ENCODE measurements at regions not wholly inside any gene's neighbourhood (a gene's known extent, or its start where the extent isn't known, plus 50 kb on each side); places are given as distances from the start of the nearest gene placed in this dataset.

- TF ChIP-seq ZFX (IDR thresholded peaks at IDR 0.05): no peak
- TF ChIP-seq, protein P1, sequence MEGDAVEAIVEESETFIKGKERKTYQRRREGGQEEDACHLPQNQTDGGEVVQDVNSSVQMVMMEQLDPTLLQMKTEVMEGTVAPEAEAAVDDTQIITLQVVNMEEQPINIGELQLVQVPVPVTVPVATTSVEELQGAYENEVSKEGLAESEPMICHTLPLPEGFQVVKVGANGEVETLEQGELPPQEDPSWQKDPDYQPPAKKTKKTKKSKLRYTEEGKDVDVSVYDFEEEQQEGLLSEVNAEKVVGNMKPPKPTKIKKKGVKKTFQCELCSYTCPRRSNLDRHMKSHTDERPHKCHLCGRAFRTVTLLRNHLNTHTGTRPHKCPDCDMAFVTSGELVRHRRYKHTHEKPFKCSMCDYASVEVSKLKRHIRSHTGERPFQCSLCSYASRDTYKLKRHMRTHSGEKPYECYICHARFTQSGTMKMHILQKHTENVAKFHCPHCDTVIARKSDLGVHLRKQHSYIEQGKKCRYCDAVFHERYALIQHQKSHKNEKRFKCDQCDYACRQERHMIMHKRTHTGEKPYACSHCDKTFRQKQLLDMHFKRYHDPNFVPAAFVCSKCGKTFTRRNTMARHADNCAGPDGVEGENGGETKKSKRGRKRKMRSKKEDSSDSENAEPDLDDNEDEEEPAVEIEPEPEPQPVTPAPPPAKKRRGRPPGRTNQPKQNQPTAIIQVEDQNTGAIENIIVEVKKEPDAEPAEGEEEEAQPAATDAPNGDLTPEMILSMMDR (conservative IDR thresholded peaks at IDR 0.05): no peak
- H3K27ac ChIP-seq: no peak overlapping the region
Measured at GRCh38 chr15:52866698-52867097, 76.6 kb upstream of the ONECUT1 start.

DNA sequence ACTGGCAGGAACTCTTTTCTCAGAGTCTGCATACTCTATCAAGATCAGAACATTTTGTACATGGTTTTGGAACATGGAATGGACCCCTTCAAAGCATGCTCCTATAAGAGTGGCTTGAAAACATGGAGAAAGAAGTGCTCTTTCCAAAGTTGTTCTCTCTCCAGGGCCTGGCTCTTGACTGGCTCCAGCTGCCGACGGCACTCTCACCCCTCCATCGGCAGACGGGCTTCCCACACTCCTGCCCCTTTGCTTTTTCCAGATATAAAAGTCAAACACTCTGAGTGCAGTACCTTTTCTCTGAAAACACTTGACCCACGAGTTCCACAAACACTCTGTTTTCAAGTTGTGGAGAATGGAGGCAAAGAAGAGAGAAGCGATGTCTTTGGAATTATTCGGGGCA, 72.5 kb upstream of the ONECUT1 start:
- no peak overlapping the region for H3K27ac ChIP-seq
- TF ChIP-seq, protein P1 (conservative IDR thresholded peaks at IDR 0.05): no peak
- no peak for TF ChIP-seq ZFX (IDR thresholded peaks at IDR 0.05)

DNA sequence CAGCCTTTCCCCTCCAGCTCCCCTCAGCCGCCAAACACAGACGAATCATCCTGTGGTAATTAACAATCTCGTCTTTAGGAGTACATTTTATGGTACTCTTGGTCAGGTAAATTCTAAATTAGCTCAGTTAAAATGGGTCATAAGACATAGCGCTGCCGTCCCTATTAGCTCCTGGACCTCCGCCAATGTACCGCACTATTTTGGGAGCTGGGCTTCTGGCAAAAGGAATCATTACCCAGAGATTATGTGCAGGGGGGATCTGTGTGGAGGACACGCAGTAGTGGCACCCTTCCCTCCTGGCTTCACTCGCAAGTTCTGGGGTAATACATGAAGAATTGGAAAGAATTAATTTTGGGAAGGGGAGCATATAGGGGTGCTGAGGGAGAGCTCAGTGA, 68.6 kb upstream of the ONECUT1 start:
- H3K27ac ChIP-seq: no peak overlapping the region
- no peak for TF ChIP-seq ZFX (IDR thresholded peaks at IDR 0.05)
- TF ChIP-seq, protein P1 (conservative IDR thresholded peaks at IDR 0.05): no peak

- no peak overlapping the region for H3K27ac ChIP-seq
- TF ChIP-seq, protein P1 (conservative IDR thresholded peaks at IDR 0.05): no peak
- TF ChIP-seq ZFX (IDR thresholded peaks at IDR 0.05): no peak
Measured at GRCh38 chr15:52857937-52858781, 68.0 kb upstream of the ONECUT1 start.

GRCh38 chr15:52857471-52857870, 67.3 kb upstream of the ONECUT1 start:
- no peak overlapping the region for H3K27ac ChIP-seq
- TF ChIP-seq, protein P1 (conservative IDR thresholded peaks at IDR 0.05): no peak

DNA sequence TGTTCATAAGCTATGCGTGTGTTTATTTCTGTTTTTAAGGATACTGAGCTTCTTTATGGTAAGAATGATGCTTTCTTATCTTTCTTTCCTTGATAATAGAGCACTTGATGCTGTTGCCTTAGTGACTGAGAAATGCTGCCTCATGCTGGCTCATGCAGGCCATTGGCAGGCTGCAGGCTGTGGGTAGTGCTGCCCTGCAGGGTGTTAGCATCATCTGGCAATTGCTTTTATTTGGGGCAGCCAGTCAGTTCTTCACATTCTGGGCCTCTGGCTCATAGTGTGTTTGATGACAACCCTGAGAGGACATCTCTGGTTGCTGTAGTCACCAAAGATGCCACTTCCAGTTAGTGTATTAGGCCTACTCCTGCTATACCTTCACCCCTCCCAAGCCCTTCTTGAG, 66.2 kb upstream of the ONECUT1 start:
- no peak overlapping the region for H3K27ac ChIP-seq
- TF ChIP-seq, protein P1 (conservative IDR thresholded peaks at IDR 0.05): no peak
- TF ChIP-seq ZFX (IDR thresholded peaks at IDR 0.05): no peak

- H3K27ac ChIP-seq: no peak overlapping the region
- no peak for TF ChIP-seq ZFX (IDR thresholded peaks at IDR 0.05)
- TF ChIP-seq, protein P1 (conservative IDR thresholded peaks at IDR 0.05): no peak
Measured at GRCh38 chr15:52855157-52855556, 65.0 kb upstream of the ONECUT1 start.

Measured in C4-2B (cell line).